Raji (cell line): ENCODE measurements at regions not wholly inside any gene's neighbourhood (a gene's known extent, or its start where the extent isn't known, plus 50 kb on each side); places are given as distances from the start of the nearest gene placed in this dataset.

Experiments
- POLR2A ChIP-seq: IDR thresholded peaks from 2 replicates; pipeline ENCODE4 v1.6.1; 2011; ENCODE audit warnings: low read depth, low read length, control low read depth; ENCODE audit not compliant: insufficient read depth

- TF ChIP-seq POLR2A = no peak
Measured at GRCh38 chr2:212902421-212902820, 249.0 kb downstream of the IKZF2 start.

GRCh38 chr2:212901604-212902275 is 249.7 kb downstream of the IKZF2 start:
- TF ChIP-seq POLR2A = no peak

GRCh38 chr2:212900715-212901114 is 250.7 kb downstream of the IKZF2 start:
- no peak for TF ChIP-seq POLR2A

GRCh38 chr2:212898011-212898410 is 253.4 kb downstream of the IKZF2 start:
- no peak for TF ChIP-seq POLR2A

GRCh38 chr2:212897296-212897695 is 254.1 kb downstream of the IKZF2 start:
- no peak for TF ChIP-seq POLR2A

- TF ChIP-seq POLR2A = no peak
Measured at GRCh38 chr2:212894026-212894425, 257.4 kb downstream of the IKZF2 start.

GRCh38 chr2:212893216-212893615 is 258.2 kb downstream of the IKZF2 start:
- no peak for TF ChIP-seq POLR2A

- no peak for TF ChIP-seq POLR2A
Measured at GRCh38 chr2:212892193-212892592, 259.2 kb downstream of the IKZF2 start.

- TF ChIP-seq POLR2A = no peak
Measured at GRCh38 chr2:212891580-212891979, 259.8 kb downstream of the IKZF2 start.

- TF ChIP-seq POLR2A = no peak
Measured at GRCh38 chr2:212882626-212883025, 268.8 kb downstream of the IKZF2 start.

- TF ChIP-seq POLR2A = no peak
Measured at GRCh38 chr2:212873256-212873655, 278.2 kb downstream of the IKZF2 start.

- TF ChIP-seq POLR2A = no peak
Measured at GRCh38 chr2:212871597-212871996, 279.8 kb downstream of the IKZF2 start.

GRCh38 chr2:212864186-212864585 is 287.2 kb downstream of the IKZF2 start:
- TF ChIP-seq POLR2A = no peak

- 0 out of 2 replicates have a peak, but pooled peaks have one; percentile 20 for TF ChIP-seq POLR2A
Measured at GRCh38 chr2:212863185-212863588, 288.2 kb downstream of the IKZF2 start.

- no peak for TF ChIP-seq POLR2A
Measured at GRCh38 chr2:212858496-212858895, 292.9 kb downstream of the IKZF2 start.

- TF ChIP-seq POLR2A = no peak
Measured at GRCh38 chr2:212854771-212855170, 296.6 kb downstream of the IKZF2 start.

- TF ChIP-seq POLR2A = no peak
Measured at GRCh38 chr2:212854116-212854515, 297.3 kb downstream of the IKZF2 start.
